ENCODE measurements at regions not wholly inside any gene's neighbourhood (a gene's known extent, or its start where the extent isn't known, plus 50 kb on each side); places are given as distances from the start of the nearest gene placed in this dataset.

GRCh38 chr13:109384491-109385241 is 401.7 kb downstream of the IRS2 start:
- intact Hi-C loops (cut with DNase I): no loop called here
- Histone ChIP-seq H3K36me3 (no peaks in the 10 kb centered on the region), H3K9me3 (no peaks in the 10 kb centered on the region), H3K4me1 (no peaks in the 10 kb centered on the region), H3K27ac (no peak overlapping the region), H3K4me3 (no peak overlapping the region), H3K27me3 (no peaks in the 10 kb centered on the region)
- no peak for DNase-seq (ENCODE audit: extremely low spot score in 2 of 2)
- no peak for TF ChIP-seq POLR2AphosphoS5 (IDR thresholded peaks at IDR 0.05; ENCODE audit: insufficient read depth in 1 of 2, low read depth in 1 of 2)
- no peak for TF ChIP-seq CTCF (IDR thresholded peaks at IDR 0.05)
- TF ChIP-seq POLR2A (IDR thresholded peaks at IDR 0.05): no peak

- intact Hi-C loops (cut with DNase I): no loop called here
- no peak for DNase-seq (ENCODE audit: extremely low spot score in 2 of 2)
- H3K4me3 ChIP-seq: no peak overlapping the region
- TF ChIP-seq POLR2AphosphoS5 (IDR thresholded peaks at IDR 0.05; ENCODE audit: insufficient read depth in 1 of 2, low read depth in 1 of 2): no peak
- no peak for TF ChIP-seq POLR2A (IDR thresholded peaks at IDR 0.05)
- no peak for TF ChIP-seq CTCF (IDR thresholded peaks at IDR 0.05)
- H3K27me3 ChIP-seq: no peaks in the 10 kb centered on the region
- no peaks in the 10 kb centered on the region for H3K4me1 ChIP-seq
- no peaks in the 10 kb centered on the region for H3K9me3 ChIP-seq
- no peaks in the 10 kb centered on the region for H3K36me3 ChIP-seq
- H3K27ac ChIP-seq: no peak overlapping the region
These were observed 402.7 kb downstream of the IRS2 start for GRCh38 chr13:109383683-109384082.

DNA sequence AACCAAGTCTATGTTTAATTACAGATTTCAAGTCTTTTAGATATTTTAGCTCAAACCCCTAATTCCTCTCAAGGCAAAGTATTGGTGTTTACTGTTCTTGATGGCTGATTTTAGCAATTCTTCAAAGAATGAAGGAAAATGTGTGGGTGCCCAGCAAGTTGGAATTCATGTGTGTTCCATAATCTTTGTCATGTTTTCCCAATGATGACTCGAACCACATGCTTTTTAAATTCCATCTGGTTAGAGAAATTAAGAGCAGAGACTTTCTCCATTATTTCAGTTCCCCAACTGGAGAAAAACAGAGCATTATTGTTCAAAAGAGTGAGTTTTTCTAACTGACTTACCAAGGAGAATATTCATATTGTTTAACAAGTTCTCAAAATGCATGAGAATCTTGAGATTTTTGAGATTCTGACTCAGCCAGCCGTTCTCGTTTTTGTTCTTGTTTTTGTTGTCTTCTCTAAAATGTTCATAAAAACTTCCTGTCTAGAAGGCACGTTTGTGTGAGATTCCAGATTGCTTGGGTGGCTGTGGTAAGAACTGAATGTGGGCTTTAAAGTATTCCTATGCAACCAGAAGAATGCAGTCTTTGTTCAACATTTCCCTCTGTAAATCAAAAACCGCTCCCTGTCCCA is 404.7 kb downstream of the IRS2 start:
- TF ChIP-seq POLR2AphosphoS5 (IDR thresholded peaks at IDR 0.05; ENCODE audit: insufficient read depth in 1 of 2, low read depth in 1 of 2) (no peak), CTCF (IDR thresholded peaks at IDR 0.05) (no peak), POLR2A (IDR thresholded peaks at IDR 0.05) (no peak)
- Histone ChIP-seq H3K36me3 (no peaks in the 10 kb centered on the region), H3K4me3 (no peak overlapping the region), H3K27ac (peak overlapping the region; percentile 61), H3K27me3 (no peaks in the 10 kb centered on the region), H3K4me1 (no peaks in the 10 kb centered on the region), H3K9me3 (no peaks in the 10 kb centered on the region)
- intact Hi-C loops (cut with DNase I): no loop called here
- DNase-seq (ENCODE audit: extremely low spot score in 2 of 2): no peak

DNA sequence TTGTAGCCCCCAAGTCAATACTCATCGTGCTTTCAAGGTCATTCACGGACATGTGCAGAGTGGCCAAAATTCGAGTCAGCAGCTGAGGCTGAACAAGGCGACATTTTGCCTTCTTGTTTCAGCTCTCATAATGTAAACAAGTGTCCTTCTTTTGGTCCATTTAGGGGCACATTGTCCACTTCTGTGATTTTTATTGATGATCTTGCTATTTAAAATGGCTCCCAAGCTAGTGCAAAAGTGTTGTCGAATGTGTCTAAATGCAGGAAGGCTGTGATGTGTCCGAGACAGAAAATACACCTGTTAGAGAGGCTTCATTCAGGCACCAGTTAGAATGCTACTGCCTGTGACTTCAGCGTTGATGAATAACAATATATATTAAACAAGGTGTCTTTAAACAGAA is 405.9 kb downstream of the IRS2 start:
- no peaks in the 10 kb centered on the region for H3K36me3 ChIP-seq
- no peak for DNase-seq (ENCODE audit: extremely low spot score in 2 of 2)
- H3K4me3 ChIP-seq: no peak overlapping the region
- H3K9me3 ChIP-seq: no peaks in the 10 kb centered on the region
- TF ChIP-seq POLR2AphosphoS5 (IDR thresholded peaks at IDR 0.05; ENCODE audit: insufficient read depth in 1 of 2, low read depth in 1 of 2) (no peak), CTCF (IDR thresholded peaks at IDR 0.05) (no peak), POLR2A (IDR thresholded peaks at IDR 0.05) (no peak)
- no peak overlapping the region for H3K27ac ChIP-seq
- no peaks in the 10 kb centered on the region for H3K4me1 ChIP-seq
- no peaks in the 10 kb centered on the region for H3K27me3 ChIP-seq
- intact Hi-C loops (cut with DNase I): no loop called here

- intact Hi-C loops (cut with DNase I): no loop called here
- H3K4me1 ChIP-seq: no peaks in the 10 kb centered on the region
- TF ChIP-seq CTCF (IDR thresholded peaks at IDR 0.05): no peak
- TF ChIP-seq POLR2AphosphoS5 (IDR thresholded peaks at IDR 0.05; ENCODE audit: insufficient read depth in 1 of 2, low read depth in 1 of 2): no peak
- TF ChIP-seq POLR2A (IDR thresholded peaks at IDR 0.05): no peak
- H3K27ac ChIP-seq: no peak overlapping the region
- no peaks in the 10 kb centered on the region for H3K27me3 ChIP-seq
- no peak for DNase-seq (ENCODE audit: extremely low spot score in 2 of 2)
- no peaks in the 10 kb centered on the region for H3K9me3 ChIP-seq
- no peaks in the 10 kb centered on the region for H3K36me3 ChIP-seq
- H3K4me3 ChIP-seq: no peak overlapping the region
These were observed 406.5 kb downstream of the IRS2 start for GRCh38 chr13:109379930-109380329.

All from vagina (tissue), 2 donors.